NT2/D1 (cell line): ENCODE measurements at regions not wholly inside any gene's neighbourhood (a gene's known extent, or its start where the extent isn't known, plus 50 kb on each side); places are given as distances from the start of the nearest gene placed in this dataset.

Experiments
- SUZ12 ChIP-seq: IDR thresholded peaks from 2 replicates; pipeline ENCODE4 v1.6.1; 2011; ENCODE audit not compliant: insufficient read length, insufficient read depth; ENCODE audit errors: extremely low read depth
- YY1 ChIP-seq: IDR thresholded peaks from 2 replicates; pipeline ENCODE4 v1.6.1; 2011; ENCODE audit not compliant: insufficient read length, insufficient read depth
- ZNF274 ChIP-seq: IDR thresholded peaks from 2 replicates; pipeline ENCODE4 v1.6.1; 2011; ENCODE audit warnings: mild to moderate bottlenecking, low read depth, low read length

GRCh38 chr5:145441228-145441627, 393.9 kb downstream of the PRELID2 start:
- TF ChIP-seq ZNF274, result no peak
- no peak for TF ChIP-seq SUZ12
- TF ChIP-seq YY1, result no peak
